GM12875 (cell line): ENCODE measurements at regions not wholly inside any gene's neighbourhood (a gene's known extent, or its start where the extent isn't known, plus 50 kb on each side); places are given as distances from the start of the nearest gene placed in this dataset.

Source experiments
- H3K4me3 ChIP-seq: one replicate; pipeline ENCODE4 v1.5.1; 2011; ENCODE audit warnings: low read depth, low read length, control low read depth
- TF ChIP-seq, protein P1 (sequence below): IDR thresholded peaks from 2 replicates; pipeline ENCODE4 v1.5.1; 2011; ENCODE audit warnings: low read depth, mild to moderate bottlenecking, control low read depth, inconsistent platforms, low read length, moderate library complexity, borderline replicate concordance; ENCODE audit not compliant: insufficient read depth

DNA sequence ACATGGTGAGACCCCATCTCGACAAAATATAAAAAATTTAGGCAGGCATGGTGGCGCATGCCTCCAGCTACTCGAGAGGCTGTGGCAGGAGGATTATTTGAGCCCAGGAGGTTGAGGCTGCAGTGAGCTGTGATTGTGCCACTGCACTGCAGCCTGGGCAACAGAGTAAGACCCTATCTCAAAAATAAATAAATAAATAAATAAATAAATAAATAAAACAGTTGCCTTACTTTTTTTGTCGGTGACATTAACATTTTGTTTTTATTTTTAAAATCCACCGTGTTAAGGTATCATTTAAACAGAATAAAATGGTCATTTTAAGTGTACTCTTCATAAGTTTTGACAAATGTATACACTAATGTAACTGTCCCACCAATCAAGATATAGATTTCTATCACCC is 57.0 kb downstream of the RASL11A start:
- TF ChIP-seq, protein P1, sequence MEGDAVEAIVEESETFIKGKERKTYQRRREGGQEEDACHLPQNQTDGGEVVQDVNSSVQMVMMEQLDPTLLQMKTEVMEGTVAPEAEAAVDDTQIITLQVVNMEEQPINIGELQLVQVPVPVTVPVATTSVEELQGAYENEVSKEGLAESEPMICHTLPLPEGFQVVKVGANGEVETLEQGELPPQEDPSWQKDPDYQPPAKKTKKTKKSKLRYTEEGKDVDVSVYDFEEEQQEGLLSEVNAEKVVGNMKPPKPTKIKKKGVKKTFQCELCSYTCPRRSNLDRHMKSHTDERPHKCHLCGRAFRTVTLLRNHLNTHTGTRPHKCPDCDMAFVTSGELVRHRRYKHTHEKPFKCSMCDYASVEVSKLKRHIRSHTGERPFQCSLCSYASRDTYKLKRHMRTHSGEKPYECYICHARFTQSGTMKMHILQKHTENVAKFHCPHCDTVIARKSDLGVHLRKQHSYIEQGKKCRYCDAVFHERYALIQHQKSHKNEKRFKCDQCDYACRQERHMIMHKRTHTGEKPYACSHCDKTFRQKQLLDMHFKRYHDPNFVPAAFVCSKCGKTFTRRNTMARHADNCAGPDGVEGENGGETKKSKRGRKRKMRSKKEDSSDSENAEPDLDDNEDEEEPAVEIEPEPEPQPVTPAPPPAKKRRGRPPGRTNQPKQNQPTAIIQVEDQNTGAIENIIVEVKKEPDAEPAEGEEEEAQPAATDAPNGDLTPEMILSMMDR, result no peak
- H3K4me3 ChIP-seq, result no peak overlapping the region

DNA sequence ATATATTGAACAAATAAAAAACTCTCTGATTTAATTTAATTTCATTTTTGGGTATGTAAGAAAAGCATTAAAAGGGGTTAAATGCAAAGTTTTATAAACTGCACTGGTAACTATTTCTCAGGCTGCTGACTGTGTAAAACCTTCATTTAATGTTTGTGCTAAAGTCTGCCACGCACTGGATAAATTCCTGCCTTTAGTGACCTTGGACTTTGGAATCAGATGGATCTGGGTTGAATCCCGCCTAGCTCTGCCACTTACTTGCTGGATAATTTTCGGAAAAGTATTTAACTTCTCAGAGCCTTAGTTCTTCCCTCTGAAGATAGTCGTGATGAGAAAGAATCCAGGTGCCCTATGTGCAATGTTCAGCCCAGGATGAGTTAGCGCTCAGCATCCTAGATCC is 58.6 kb downstream of the RASL11A start:
- TF ChIP-seq, protein P1, result no peak
- no peak overlapping the region for H3K4me3 ChIP-seq

- TF ChIP-seq, protein P1, result no peak
- no peak overlapping the region for H3K4me3 ChIP-seq
These were observed 64.3 kb downstream of the RASL11A start for GRCh38 chr13:27334774-27335435.

- TF ChIP-seq, protein P1, result no peak
- H3K4me3 ChIP-seq, result no peak overlapping the region
These were observed 65.5 kb downstream of the RASL11A start for GRCh38 chr13:27336014-27336673.

- TF ChIP-seq, protein P1, result no peak
- H3K4me3 ChIP-seq, result no peak overlapping the region
These were observed 67.6 kb downstream of the RASL11A start for GRCh38 chr13:27338207-27338606.

DNA sequence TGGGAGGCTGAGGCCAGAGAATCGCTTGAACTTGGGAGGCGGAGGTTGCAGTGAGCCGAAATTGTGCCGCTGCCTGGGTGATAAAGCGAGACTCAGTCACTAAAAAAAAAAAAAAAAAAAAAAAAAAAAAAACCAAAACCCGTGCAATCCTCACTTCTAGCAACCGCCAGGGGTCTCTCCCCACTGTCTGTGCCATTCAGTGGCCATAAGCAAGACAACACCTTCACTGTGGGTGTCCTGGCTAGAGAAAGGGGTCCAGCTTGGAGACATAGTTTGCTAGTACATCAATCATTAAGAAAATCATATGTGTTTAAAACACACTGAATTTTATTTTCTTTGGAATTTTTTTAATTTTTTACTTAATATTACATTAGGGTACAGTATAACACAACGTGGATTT is 68.2 kb downstream of the RASL11A start:
- no peak overlapping the region for H3K4me3 ChIP-seq
- TF ChIP-seq, protein P1, result peak; percentile 49

DNA sequence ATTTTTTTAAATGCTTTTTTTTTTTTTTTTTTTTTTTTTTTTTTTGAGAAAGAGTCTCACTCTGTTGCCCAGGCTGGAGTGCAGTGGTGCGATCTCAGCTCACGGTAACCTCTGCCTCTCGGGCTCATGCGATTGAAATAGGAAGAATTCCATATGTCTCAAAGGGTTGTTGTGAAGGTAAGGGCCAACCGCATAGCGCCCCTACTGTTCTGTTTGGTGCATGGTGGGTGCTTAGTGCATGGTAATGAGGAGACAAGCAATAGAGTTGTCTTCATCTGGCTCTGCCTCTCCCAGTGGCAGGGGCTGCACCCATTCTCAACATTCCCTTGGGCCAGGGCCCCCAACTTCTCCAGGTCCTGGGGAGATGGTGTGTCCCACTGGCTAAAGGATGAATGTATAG is 68.7 kb downstream of the RASL11A start:
- TF ChIP-seq, protein P1, result peak; percentile 80

More for the DNA sequence above, 68.7 kb downstream of the RASL11A start:
- no peak overlapping the region for H3K4me3 ChIP-seq
